HS-5 (cell line): ENCODE measurements at regions not wholly inside any gene's neighbourhood (a gene's known extent, or its start where the extent isn't known, plus 50 kb on each side); places are given as distances from the start of the nearest gene placed in this dataset.

Experiments used
- DNase-seq: peaks from one replicate; pipeline ENCODE4 v3.0.0-alpha.2; 2012; ENCODE audit warnings: low read depth

GRCh38 chr10:94193466-94193924, 169.2 kb downstream of the NOC3L start:
- DNase-seq, result no peak

- no peak for DNase-seq
These were observed 168.5 kb downstream of the NOC3L start for GRCh38 chr10:94194256-94194655.

- DNase-seq, result no peak
These were observed 165.5 kb downstream of the NOC3L start for GRCh38 chr10:94197241-94197640.

GRCh38 chr10:94198324-94198723, 164.4 kb downstream of the NOC3L start:
- no peak for DNase-seq

GRCh38 chr10:94199565-94199964, 163.2 kb downstream of the NOC3L start:
- no peak for DNase-seq

GRCh38 chr10:94200146-94200837, 162.4 kb downstream of the NOC3L start:
- no peak for DNase-seq

- no peak for DNase-seq
These were observed 157.3 kb downstream of the NOC3L start for GRCh38 chr10:94205396-94205831.

GRCh38 chr10:94206176-94206575, 156.6 kb downstream of the NOC3L start:
- DNase-seq, result no peak

- no peak for DNase-seq
These were observed 154.4 kb downstream of the NOC3L start for GRCh38 chr10:94208315-94208714.

GRCh38 chr10:94210440-94211168, 152.1 kb downstream of the NOC3L start:
- DNase-seq, result no peak

GRCh38 chr10:94211169-94211510, 151.6 kb downstream of the NOC3L start:
- no peak for DNase-seq

GRCh38 chr10:94213001-94213530, 149.7 kb downstream of the NOC3L start:
- DNase-seq, result no peak

- DNase-seq, result no peak
These were observed 148.8 kb downstream of the NOC3L start for GRCh38 chr10:94213980-94214379.

GRCh38 chr10:94214481-94214893, 148.3 kb downstream of the NOC3L start:
- DNase-seq, result no peak

- no peak for DNase-seq
These were observed 146.5 kb downstream of the NOC3L start for GRCh38 chr10:94216201-94216600.

- DNase-seq, result no peak
These were observed 145.3 kb downstream of the NOC3L start for GRCh38 chr10:94217411-94217810.

GRCh38 chr10:94218493-94219183, 144.1 kb downstream of the NOC3L start:
- DNase-seq, result no peak

- no peak for DNase-seq
These were observed 142.9 kb downstream of the NOC3L start for GRCh38 chr10:94219829-94220228.

GRCh38 chr10:94220717-94221116, 142.0 kb downstream of the NOC3L start:
- no peak for DNase-seq

- no peak for DNase-seq
These were observed 138.9 kb downstream of the NOC3L start for GRCh38 chr10:94223702-94224370.

GRCh38 chr10:94224656-94225055, 138.1 kb downstream of the NOC3L start:
- DNase-seq, result peak; percentile 49

GRCh38 chr10:94225589-94225988, 137.2 kb downstream of the NOC3L start:
- no peak for DNase-seq
